ENCODE measurements at regions not wholly inside any gene's neighbourhood (a gene's known extent, or its start where the extent isn't known, plus 50 kb on each side); places are given as distances from the start of the nearest gene placed in this dataset.

- in situ Hi-C loops (cut with MboI; ENCODE audit: low sequenced_read_pairs), result no loop called here
Measured at GRCh38 chr6:128686084-128686483, 165.7 kb upstream of the PTPRK start.

- in situ Hi-C loops (cut with MboI; ENCODE audit: low sequenced_read_pairs), result no loop called here
Measured at GRCh38 chr6:128676456-128676855, 156.1 kb upstream of the PTPRK start.

GRCh38 chr6:128672023-128672422 lies 151.6 kb upstream of the PTPRK start:
- in situ Hi-C loops (cut with MboI; ENCODE audit: low sequenced_read_pairs), result no loop called here

- in situ Hi-C loops (cut with MboI; ENCODE audit: low sequenced_read_pairs), result no loop called here
Measured at GRCh38 chr6:128667339-128667858, 147.0 kb upstream of the PTPRK start.

GRCh38 chr6:128666405-128666804 lies 146.0 kb upstream of the PTPRK start:
- in situ Hi-C loops (cut with MboI; ENCODE audit: low sequenced_read_pairs), result no loop called here

- in situ Hi-C loops (cut with MboI; ENCODE audit: low sequenced_read_pairs), result no loop called here
Measured at GRCh38 chr6:128663238-128663637, 142.8 kb upstream of the PTPRK start.

- in situ Hi-C loops (cut with MboI; ENCODE audit: low sequenced_read_pairs), result no loop called here
Measured at GRCh38 chr6:128659878-128660622, 139.7 kb upstream of the PTPRK start.

- in situ Hi-C loops (cut with MboI; ENCODE audit: low sequenced_read_pairs), result no loop called here
Measured at GRCh38 chr6:128659276-128659675, 138.9 kb upstream of the PTPRK start.

- in situ Hi-C loops (cut with MboI; ENCODE audit: low sequenced_read_pairs), result no loop called here
Measured at GRCh38 chr6:128657181-128657580, 136.8 kb upstream of the PTPRK start.

- in situ Hi-C loops (cut with MboI; ENCODE audit: low sequenced_read_pairs), result no loop called here
Measured at GRCh38 chr6:128655978-128656498, 135.6 kb upstream of the PTPRK start.

GRCh38 chr6:128648022-128648598 lies 127.7 kb upstream of the PTPRK start:
- in situ Hi-C loops (cut with MboI; ENCODE audit: low sequenced_read_pairs), result no loop called here

- in situ Hi-C loops (cut with MboI; ENCODE audit: low sequenced_read_pairs), result no loop called here
Measured at GRCh38 chr6:128642132-128642531, 121.7 kb upstream of the PTPRK start.

GRCh38 chr6:128641703-128642102 lies 121.3 kb upstream of the PTPRK start:
- in situ Hi-C loops (cut with MboI; ENCODE audit: low sequenced_read_pairs), result no loop called here

GRCh38 chr6:128638817-128639216 lies 118.4 kb upstream of the PTPRK start:
- in situ Hi-C loops (cut with MboI; ENCODE audit: low sequenced_read_pairs), result no loop called here

GRCh38 chr6:128635219-128635618 lies 114.8 kb upstream of the PTPRK start:
- in situ Hi-C loops (cut with MboI; ENCODE audit: low sequenced_read_pairs), result no loop called here

GRCh38 chr6:128632131-128632530 lies 111.7 kb upstream of the PTPRK start:
- in situ Hi-C loops (cut with MboI; ENCODE audit: low sequenced_read_pairs), result no loop called here

- in situ Hi-C loops (cut with MboI; ENCODE audit: low sequenced_read_pairs), result no loop called here
Measured at GRCh38 chr6:128631031-128631430, 110.6 kb upstream of the PTPRK start.

GRCh38 chr6:128630213-128630612 lies 109.8 kb upstream of the PTPRK start:
- in situ Hi-C loops (cut with MboI; ENCODE audit: low sequenced_read_pairs), result no loop called here

GRCh38 chr6:128617285-128617684 lies 96.9 kb upstream of the PTPRK start:
- in situ Hi-C loops (cut with MboI; ENCODE audit: low sequenced_read_pairs), result no loop called here

GRCh38 chr6:128616342-128616741 lies 95.9 kb upstream of the PTPRK start:
- in situ Hi-C loops (cut with MboI; ENCODE audit: low sequenced_read_pairs), result no loop called here

GRCh38 chr6:128606611-128607010 lies 86.2 kb upstream of the PTPRK start:
- in situ Hi-C loops (cut with MboI; ENCODE audit: low sequenced_read_pairs), result no loop called here

GRCh38 chr6:128605961-128606360 lies 85.6 kb upstream of the PTPRK start:
- in situ Hi-C loops (cut with MboI; ENCODE audit: low sequenced_read_pairs), result no loop called here

Measured in HL-60/S4 (cell line).